GM12878 (cell line): ENCODE measurements at regions not wholly inside any gene's neighbourhood (a gene's known extent, or its start where the extent isn't known, plus 50 kb on each side); places are given as distances from the start of the nearest gene placed in this dataset.
A peak's percentile ranks its signal among the peaks of the same experiment; 100 is the strongest.

Experiments used
- BACH1 ChIP-seq: fragments of 450-650 bp; IDR thresholded peaks from 2 replicates; pipeline ENCODE4 v1.6.1; 2017; ENCODE audit warnings: mild to moderate bottlenecking, borderline replicate concordance
- BCL3 ChIP-seq: IDR thresholded peaks from 2 replicates; pipeline ENCODE4 v1.6.1; 2011; ENCODE audit warnings: borderline replicate concordance, low read depth, mild to moderate bottlenecking, moderate library complexity, low read length; ENCODE audit not compliant: insufficient read depth, poor library complexity, severe bottlenecking
- BCLAF1 ChIP-seq: fragments of 450-650 bp; IDR thresholded peaks from 2 replicates; pipeline ENCODE4 v1.6.1; 2017; ENCODE audit warnings: antibody characterized with exemption, mild to moderate bottlenecking, moderate library complexity
- FOS ChIP-seq: IDR thresholded peaks from 3 replicates; pipeline ENCODE4 v1.6.1; 2011; ENCODE audit warnings: borderline replicate concordance; ENCODE audit not compliant: insufficient read length; ENCODE audit errors: extremely low read depth
- IRF5 ChIP-seq: fragments of 450-650 bp; IDR thresholded peaks from 2 replicates; pipeline ENCODE4 v1.6.1; 2017; ENCODE audit warnings: borderline replicate concordance
- JUNB ChIP-seq: IDR thresholded peaks from 2 replicates; pipeline ENCODE4 v1.6.1; 2016; ENCODE audit warnings: antibody characterized with exemption, mild to moderate bottlenecking
- RAD21 ChIP-seq: IDR thresholded peaks from 2 replicates; pipeline ENCODE4 v1.6.1; 2011; ENCODE audit warnings: mild to moderate bottlenecking, low read depth, low read length, moderate library complexity; ENCODE audit not compliant: insufficient read depth
- ZBTB33 ChIP-seq: fragments of 450-650 bp; IDR thresholded peaks from 2 replicates; pipeline ENCODE4 v1.6.1; 2017; ENCODE audit warnings: mild to moderate bottlenecking
- ZNF622 ChIP-seq: fragments of 450-650 bp; IDR thresholded peaks from 2 replicates; pipeline ENCODE4 v1.6.1; 2017; ENCODE audit warnings: mild to moderate bottlenecking, inconsistent platforms

DNA sequence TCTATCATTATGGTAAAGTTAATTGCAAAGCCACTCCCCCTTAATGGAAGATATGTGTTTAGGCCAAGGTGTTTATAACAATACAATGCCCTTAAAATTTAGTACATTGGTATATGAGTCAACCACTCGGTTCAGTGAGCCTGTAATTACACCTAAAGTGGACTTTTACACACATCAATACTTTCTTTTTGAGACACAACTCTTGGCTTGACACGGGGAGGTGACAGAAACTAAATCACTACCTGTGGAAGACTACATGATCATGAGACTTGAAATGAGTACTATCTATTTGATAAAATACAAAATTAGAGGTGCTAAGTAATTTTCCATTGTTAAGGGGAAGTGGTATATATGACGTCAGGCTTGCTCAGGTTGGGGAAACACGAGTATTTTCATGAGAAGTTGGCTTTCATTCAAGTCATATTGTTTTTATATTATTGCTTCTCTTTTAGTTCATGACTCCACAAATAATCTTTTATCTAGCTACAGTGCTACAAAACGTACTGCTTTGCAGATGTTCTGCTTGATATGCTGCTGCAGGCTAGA lies 918.3 kb downstream of the ARAP2 start (continued):
- TF ChIP-seq ZBTB33 (no peak), IRF5 (no peak), FOS (no peak), BACH1 (no peak), JUNB (peak; percentile 39), BCLAF1 (no peak), BCL3 (no peak), ZNF622 (no peak), RAD21 (no peak)
